GM23248 (cell line): ENCODE measurements at regions not wholly inside any gene's neighbourhood (a gene's known extent, or its start where the extent isn't known, plus 50 kb on each side); places are given as distances from the start of the nearest gene placed in this dataset.

Experiments used
- EZH2 ChIP-seq: fragments of 200-600 bp; sonication (generic); IDR thresholded peaks from 2 replicates; pipeline ENCODE4 v1.6.1; 2018; ENCODE audit warnings: antibody characterized with exemption, mild to moderate bottlenecking; ENCODE audit not compliant: insufficient read depth, poor library complexity, severe bottlenecking
- EZH2phosphoT487 ChIP-seq: fragments of 200-600 bp; sonication (generic); IDR thresholded peaks from 2 replicates; pipeline ENCODE4 v1.6.1; 2018; ENCODE audit warnings: antibody characterized with exemption, moderate library complexity, mild to moderate bottlenecking, low read depth; ENCODE audit not compliant: insufficient read depth

GRCh38 chr17:5718726-5719125 lies 134.4 kb upstream of the NLRP1 start:
- TF ChIP-seq EZH2 (no peak), EZH2phosphoT487 (no peak)
